ENCODE measurements at regions not wholly inside any gene's neighbourhood (a gene's known extent, or its start where the extent isn't known, plus 50 kb on each side); places are given as distances from the start of the nearest gene placed in this dataset.

DNA sequence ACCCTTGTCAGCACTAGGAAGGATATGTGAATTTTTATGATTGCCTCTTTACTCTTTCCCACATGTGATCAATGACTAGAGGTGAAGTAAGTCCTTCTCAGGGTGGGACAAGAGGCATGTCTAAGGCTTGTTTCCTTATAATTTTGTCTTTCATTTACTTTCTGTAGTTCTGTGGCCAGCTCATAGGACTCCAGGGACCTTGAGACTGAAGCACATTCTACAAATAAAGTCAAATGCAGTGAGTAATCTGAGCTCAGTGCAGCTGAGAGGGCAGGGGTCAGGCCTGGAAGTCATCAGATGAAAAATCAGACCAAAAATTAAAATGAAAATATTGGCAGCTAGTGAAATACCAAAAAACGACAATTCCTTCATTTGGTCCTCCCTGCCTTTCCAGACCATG, 424.7 kb upstream of the THBS1 start:
- in situ Hi-C loops (cut with HindIII; ENCODE audit: low pct_ligation_motif_present, low sequenced_read_pairs), result no loop called here
- Histone ChIP-seq H3K27me3 (replicated peaks) (no peaks in the 10 kb centered on the region), H3K4me3 (ENCODE audit: low read depth, low read length) (no peak overlapping the region), H3K27ac (no peak overlapping the region), H3K36me3 (replicated peaks) (no peaks in the 10 kb centered on the region)
- TF ChIP-seq, protein P1, sequence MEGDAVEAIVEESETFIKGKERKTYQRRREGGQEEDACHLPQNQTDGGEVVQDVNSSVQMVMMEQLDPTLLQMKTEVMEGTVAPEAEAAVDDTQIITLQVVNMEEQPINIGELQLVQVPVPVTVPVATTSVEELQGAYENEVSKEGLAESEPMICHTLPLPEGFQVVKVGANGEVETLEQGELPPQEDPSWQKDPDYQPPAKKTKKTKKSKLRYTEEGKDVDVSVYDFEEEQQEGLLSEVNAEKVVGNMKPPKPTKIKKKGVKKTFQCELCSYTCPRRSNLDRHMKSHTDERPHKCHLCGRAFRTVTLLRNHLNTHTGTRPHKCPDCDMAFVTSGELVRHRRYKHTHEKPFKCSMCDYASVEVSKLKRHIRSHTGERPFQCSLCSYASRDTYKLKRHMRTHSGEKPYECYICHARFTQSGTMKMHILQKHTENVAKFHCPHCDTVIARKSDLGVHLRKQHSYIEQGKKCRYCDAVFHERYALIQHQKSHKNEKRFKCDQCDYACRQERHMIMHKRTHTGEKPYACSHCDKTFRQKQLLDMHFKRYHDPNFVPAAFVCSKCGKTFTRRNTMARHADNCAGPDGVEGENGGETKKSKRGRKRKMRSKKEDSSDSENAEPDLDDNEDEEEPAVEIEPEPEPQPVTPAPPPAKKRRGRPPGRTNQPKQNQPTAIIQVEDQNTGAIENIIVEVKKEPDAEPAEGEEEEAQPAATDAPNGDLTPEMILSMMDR (IDR thresholded peaks at IDR 0.05; ENCODE audit: low read depth, low read length, missing control alignments), result no peak
- DNase-seq, result no peak

DNA sequence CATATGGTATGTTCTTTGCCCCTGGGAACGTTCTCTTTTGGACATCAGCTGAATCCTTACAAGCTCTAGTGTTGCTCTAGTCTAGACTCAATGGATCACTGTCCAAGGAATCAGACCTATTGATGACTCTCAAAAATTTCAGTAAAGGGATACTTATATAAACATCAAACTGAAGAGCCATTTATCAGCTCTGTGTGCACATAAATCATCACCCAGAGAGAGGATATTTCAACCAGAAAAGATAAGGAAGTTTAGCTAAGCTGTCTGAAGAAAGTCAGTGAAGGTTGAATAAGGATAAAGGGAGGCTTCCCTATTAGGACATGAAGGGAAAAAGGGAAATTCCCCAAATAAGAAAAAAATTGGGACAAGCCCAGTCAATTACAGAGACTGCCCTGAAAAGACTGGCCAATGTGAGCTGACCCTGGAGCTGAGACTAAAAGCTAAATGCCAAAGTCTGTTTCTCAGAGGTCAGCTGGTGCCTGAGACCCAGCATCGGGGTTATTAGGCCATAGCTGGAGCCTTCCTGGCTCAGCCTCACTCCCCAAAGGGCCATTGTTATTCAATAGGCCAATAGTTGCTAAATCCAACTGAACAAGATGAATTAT, 424.1 kb upstream of the THBS1 start:
- in situ Hi-C loops (cut with HindIII; ENCODE audit: low pct_ligation_motif_present, low sequenced_read_pairs), result no loop called here
- no peak for DNase-seq
- no peaks in the 10 kb centered on the region for H3K27me3 ChIP-seq (replicated peaks)
- H3K4me3 ChIP-seq (ENCODE audit: low read depth, low read length), result no peak overlapping the region
- TF ChIP-seq, protein P1 (IDR thresholded peaks at IDR 0.05; ENCODE audit: low read depth, low read length, missing control alignments), result no peak
- no peak overlapping the region for H3K27ac ChIP-seq
- no peaks in the 10 kb centered on the region for H3K36me3 ChIP-seq (replicated peaks)

- DNase-seq, result no peak
- H3K4me3 ChIP-seq (ENCODE audit: low read depth, low read length), result no peak overlapping the region
- in situ Hi-C loops (cut with HindIII; ENCODE audit: low pct_ligation_motif_present, low sequenced_read_pairs), result no loop called here
- H3K27ac ChIP-seq, result no peak overlapping the region
- TF ChIP-seq, protein P1 (IDR thresholded peaks at IDR 0.05; ENCODE audit: low read depth, low read length, missing control alignments), result no peak
- no peaks in the 10 kb centered on the region for H3K36me3 ChIP-seq (replicated peaks)
- no peaks in the 10 kb centered on the region for H3K27me3 ChIP-seq (replicated peaks)
These were observed 423.0 kb upstream of the THBS1 start for GRCh38 chr15:39157882-39158281.

DNA sequence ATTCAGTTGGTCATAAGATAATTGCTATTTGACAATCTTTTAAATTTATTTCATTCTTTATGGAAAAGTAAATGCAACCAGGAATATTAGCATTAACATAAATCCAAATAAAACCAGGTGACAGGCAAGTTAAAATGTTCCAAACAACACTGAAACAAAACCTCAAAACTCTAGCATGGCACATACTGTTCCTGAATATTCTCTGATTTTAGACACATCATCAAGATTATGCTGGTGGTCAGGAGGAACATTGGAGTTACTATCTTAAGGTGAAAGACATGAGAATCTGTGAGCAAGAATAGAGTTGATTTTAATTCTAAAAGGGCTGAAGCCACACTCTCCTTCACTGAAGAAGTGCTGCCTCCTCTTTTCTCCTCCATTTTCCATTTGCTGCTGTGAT, 421.0 kb upstream of the THBS1 start:
- TF ChIP-seq, protein P1 (IDR thresholded peaks at IDR 0.05; ENCODE audit: low read depth, low read length, missing control alignments), result no peak
- no peak for DNase-seq
- no peak overlapping the region for H3K4me3 ChIP-seq (ENCODE audit: low read depth, low read length)
- no peaks in the 10 kb centered on the region for H3K27me3 ChIP-seq (replicated peaks)
- H3K27ac ChIP-seq, result no peak overlapping the region
- no peaks in the 10 kb centered on the region for H3K36me3 ChIP-seq (replicated peaks)
- in situ Hi-C loops (cut with HindIII; ENCODE audit: low pct_ligation_motif_present, low sequenced_read_pairs), result no loop called here

GRCh38 chr15:39161096-39161495, 419.8 kb upstream of the THBS1 start:
- in situ Hi-C loops (cut with HindIII; ENCODE audit: low pct_ligation_motif_present, low sequenced_read_pairs), result no loop called here
- H3K27me3 ChIP-seq (replicated peaks), result no peaks in the 10 kb centered on the region
- H3K36me3 ChIP-seq (replicated peaks), result no peaks in the 10 kb centered on the region
- no peak overlapping the region for H3K4me3 ChIP-seq (ENCODE audit: low read depth, low read length)
- TF ChIP-seq, protein P1 (IDR thresholded peaks at IDR 0.05; ENCODE audit: low read depth, low read length, missing control alignments), result no peak
- DNase-seq, result no peak
- no peak overlapping the region for H3K27ac ChIP-seq

Measured in brain microvascular endothelial cell (primary cell).